HuH-7.5 (cell line): ENCODE measurements at regions not wholly inside any gene's neighbourhood (a gene's known extent, or its start where the extent isn't known, plus 50 kb on each side); places are given as distances from the start of the nearest gene placed in this dataset.

Experiments
- DNase-seq: peaks from one replicate; pipeline ENCODE4 v3.0.0; 2011; ENCODE audit warnings: low spot score

GRCh38 chr14:96638041-96638855 lies 136.1 kb downstream of the PAPOLA start:
- DNase-seq, result no peak

GRCh38 chr14:96639550-96639949 lies 137.4 kb downstream of the PAPOLA start:
- DNase-seq, result no peak

GRCh38 chr14:96648506-96649326 lies 146.5 kb downstream of the PAPOLA start:
- DNase-seq, result no peak

GRCh38 chr14:96649327-96649601 lies 147.1 kb downstream of the PAPOLA start:
- no peak for DNase-seq

- DNase-seq, result no peak
Observed at GRCh38 chr14:96653597-96653996, 143.6 kb upstream of the VRK1 start.

- no peak for DNase-seq
Observed at GRCh38 chr14:96658611-96659010, 138.6 kb upstream of the VRK1 start.

- no peak for DNase-seq
Observed at GRCh38 chr14:96660123-96660522, 137.1 kb upstream of the VRK1 start.

GRCh38 chr14:96660667-96661066 lies 136.5 kb upstream of the VRK1 start:
- no peak for DNase-seq

GRCh38 chr14:96661244-96661969 lies 135.8 kb upstream of the VRK1 start:
- no peak for DNase-seq

- no peak for DNase-seq
Observed at GRCh38 chr14:96662116-96662970, 134.8 kb upstream of the VRK1 start.

GRCh38 chr14:96663076-96663475 lies 134.1 kb upstream of the VRK1 start:
- DNase-seq, result no peak

GRCh38 chr14:96663491-96664067 lies 133.6 kb upstream of the VRK1 start:
- no peak for DNase-seq

- no peak for DNase-seq
Observed at GRCh38 chr14:96666088-96666487, 131.1 kb upstream of the VRK1 start.

- DNase-seq, result no peak
Observed at GRCh38 chr14:96670391-96670790, 126.8 kb upstream of the VRK1 start.

- no peak for DNase-seq
Observed at GRCh38 chr14:96671218-96671617, 126.0 kb upstream of the VRK1 start.

- no peak for DNase-seq
Observed at GRCh38 chr14:96673706-96674105, 123.5 kb upstream of the VRK1 start.

GRCh38 chr14:96674121-96674520 lies 123.1 kb upstream of the VRK1 start:
- no peak for DNase-seq

GRCh38 chr14:96676166-96676565 lies 121.0 kb upstream of the VRK1 start:
- no peak for DNase-seq

GRCh38 chr14:96681829-96682228 lies 115.4 kb upstream of the VRK1 start:
- DNase-seq, result no peak

GRCh38 chr14:96682401-96682800 lies 114.8 kb upstream of the VRK1 start:
- DNase-seq, result no peak

- DNase-seq, result no peak
Observed at GRCh38 chr14:96683562-96684289, 113.5 kb upstream of the VRK1 start.
